Stimulated activated CD8-positive, alpha-beta memory T cell treated with anti-CD3 and anti-CD28 coated beads, Interleukin-7, amount 100 ng/mL, for 1 hour (primary cell): ENCODE measurements at regions not wholly inside any gene's neighbourhood (a gene's known extent, or its start where the extent isn't known, plus 50 kb on each side); places are given as distances from the start of the nearest gene placed in this dataset.
"Not testable (repeated sequence)": the region's sequence is repeated elsewhere in the genome, so short reads cannot be mapped to it uniquely, and the experiment has no call there.

Experiments used
- DNase-seq, 2 donors: peaks; one replicate each; pipeline ENCODE4 v3.0.0-alpha.2; 2020; ENCODE audit warnings: low read depth in 2 of 2

- DNase-seq, result no peak
These were observed 147.8 kb upstream of the BCOR start for GRCh38 chrX:40245488-40246071.

- no peak for DNase-seq
These were observed 147.2 kb upstream of the BCOR start for GRCh38 chrX:40244980-40245379.

- no peak for DNase-seq
These were observed 146.2 kb upstream of the BCOR start for GRCh38 chrX:40243755-40244515.

GRCh38 chrX:40240844-40241243 lies 143.1 kb upstream of the BCOR start:
- DNase-seq, result no peak

GRCh38 chrX:40237731-40238178 lies 140.0 kb upstream of the BCOR start:
- DNase-seq, result no peak

DNA sequence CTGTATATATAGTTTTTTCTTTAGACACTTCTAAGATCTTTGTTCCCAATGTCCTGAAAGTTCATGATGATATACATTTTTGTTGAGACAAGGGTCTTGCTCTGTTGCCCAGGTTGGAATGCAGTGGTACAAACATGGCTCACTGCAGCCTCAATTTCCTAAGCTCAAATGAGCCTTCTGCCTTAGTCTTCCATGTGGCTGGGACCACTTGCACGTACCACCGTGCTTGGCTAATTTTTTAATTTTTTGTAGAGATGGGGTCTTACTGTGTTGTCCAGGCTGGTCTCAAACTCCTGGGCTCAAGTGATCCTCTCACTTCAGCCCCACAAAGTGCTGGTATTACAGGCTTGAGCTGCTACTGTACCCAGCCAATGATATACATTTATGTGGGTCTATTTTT lies 132.9 kb upstream of the BCOR start:
- DNase-seq, result no peak

GRCh38 chrX:40227125-40227524 lies 129.4 kb upstream of the BCOR start:
- no peak for DNase-seq

DNA sequence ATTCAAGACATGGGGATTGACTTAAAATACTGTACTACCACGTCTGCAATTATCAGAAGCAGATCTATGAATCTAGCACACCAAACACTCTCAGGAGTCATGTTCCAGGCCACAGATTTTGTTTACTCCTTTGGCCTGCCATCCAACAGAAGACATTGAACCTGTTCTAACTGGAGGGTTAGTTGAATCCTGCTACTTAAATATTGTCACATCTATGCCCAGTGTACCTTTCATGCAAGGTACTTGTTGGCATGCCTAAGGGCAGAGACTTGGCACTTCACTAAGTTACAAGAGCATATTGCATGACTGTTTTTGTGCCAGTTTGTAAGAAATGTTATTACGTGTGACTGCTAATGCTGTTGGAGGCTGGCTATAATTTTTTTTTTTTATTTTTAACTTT lies 126.9 kb upstream of the BCOR start:
- DNase-seq, result no peak

DNA sequence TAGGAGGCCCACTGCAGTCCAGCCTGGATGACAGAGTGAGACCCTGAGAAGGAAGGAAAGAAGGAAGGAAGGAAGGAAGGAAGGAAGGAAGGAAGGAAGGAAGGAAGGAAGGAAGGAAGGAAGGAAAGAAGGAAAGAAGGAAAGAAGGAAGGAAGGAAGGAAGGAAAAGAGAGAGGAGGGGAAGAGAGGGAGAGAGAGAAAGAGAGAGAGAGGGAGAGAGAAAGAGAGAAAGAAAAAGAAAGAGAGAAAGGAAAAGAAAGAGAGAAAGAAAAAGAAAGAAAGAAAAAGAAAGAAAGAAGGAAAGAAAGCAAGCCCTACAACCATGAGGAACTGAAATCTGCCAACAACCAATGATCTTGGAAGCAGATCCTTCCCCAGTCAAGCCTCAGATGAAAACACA lies 124.9 kb upstream of the BCOR start:
- not testable (repeated sequence) for DNase-seq

DNA sequence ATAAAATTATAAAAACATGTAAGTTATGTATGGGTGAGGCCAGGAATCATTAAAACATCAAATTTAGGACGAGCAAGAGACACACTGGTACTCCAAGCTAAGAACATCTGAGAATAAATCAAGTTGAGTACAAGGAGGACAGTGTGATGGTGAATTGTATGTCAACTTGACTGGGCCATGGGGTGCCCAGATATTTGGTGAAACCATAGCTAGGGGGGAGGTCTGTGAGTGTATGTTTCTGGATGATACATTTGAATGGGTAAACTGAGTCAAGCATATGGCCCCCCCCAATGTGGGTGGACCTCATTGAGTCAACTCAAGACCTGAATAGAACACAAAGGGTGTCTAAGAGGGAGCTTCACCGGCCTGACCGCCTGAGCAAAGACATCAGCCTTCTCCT lies 115.3 kb upstream of the BCOR start:
- DNase-seq, result no peak

GRCh38 chrX:40209951-40210617 lies 112.3 kb upstream of the BCOR start:
- no peak for DNase-seq

DNA sequence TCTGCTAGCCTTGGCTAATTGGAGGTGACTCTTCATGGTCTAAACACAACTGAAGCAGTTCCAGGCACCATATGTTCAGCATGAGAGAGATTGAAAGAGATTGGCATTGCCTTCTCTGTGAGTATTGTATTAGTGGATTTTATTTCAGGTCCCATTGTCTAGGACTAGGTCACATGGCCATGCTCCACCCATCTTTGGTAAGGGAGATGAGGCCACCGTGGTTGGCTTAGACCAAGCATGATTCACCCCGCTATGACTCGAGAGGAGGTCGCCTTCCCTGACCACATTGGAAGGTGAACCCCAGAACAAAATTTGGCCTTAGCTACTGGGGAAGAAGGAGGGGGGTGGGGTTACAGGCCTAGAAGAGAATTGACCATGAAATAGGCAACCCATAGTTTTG lies 109.9 kb upstream of the BCOR start:
- DNase-seq, result no peak

GRCh38 chrX:40205471-40205870 lies 107.7 kb upstream of the BCOR start:
- DNase-seq, result no peak

- DNase-seq, result no peak
These were observed 104.7 kb upstream of the BCOR start for GRCh38 chrX:40202456-40202855.

- DNase-seq, result peak in 1 of 2 donors; percentile 6
These were observed 103.6 kb upstream of the BCOR start for GRCh38 chrX:40201329-40201885.

DNA sequence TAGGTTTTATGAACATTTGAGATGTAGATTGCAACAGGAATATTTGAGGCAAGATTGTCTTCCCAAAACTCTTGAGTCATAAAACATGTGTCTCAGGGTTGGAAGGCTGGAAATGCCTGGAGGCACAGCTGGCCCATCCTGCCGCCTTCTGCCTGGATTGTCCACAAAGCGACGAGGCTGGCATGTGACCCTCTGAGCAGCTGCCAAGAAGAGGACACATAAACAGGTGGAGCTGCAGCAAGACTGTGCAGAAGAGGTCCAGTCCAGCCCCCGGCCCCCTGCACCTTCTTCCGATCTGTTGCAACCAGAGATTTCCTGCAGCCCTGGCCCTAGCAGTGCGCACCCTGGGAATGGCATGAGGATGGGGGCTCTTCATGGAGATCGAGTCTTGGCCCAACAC lies 101.9 kb upstream of the BCOR start:
- DNase-seq, result no peak

DNA sequence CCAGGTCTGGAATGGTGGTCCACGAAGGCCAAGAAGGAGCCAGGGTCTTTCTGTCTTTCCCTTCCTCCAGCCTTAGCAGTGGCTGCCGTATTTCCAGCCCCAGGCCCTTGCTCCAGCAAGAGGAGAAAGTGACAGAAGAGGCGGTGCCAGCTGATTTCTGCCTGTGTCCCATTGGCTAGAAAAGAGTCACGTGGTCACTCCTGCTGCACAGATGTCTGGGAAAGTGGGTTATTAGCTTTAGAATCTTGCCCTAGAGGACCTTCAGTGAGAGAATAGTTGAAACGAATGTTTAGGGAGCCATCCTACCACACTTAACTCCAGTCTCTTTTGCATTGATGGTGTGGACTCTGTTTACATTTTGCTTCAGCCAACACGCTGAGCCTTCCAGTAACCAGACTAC lies 99.3 kb upstream of the BCOR start:
- no peak for DNase-seq

GRCh38 chrX:40195368-40195767 lies 97.6 kb upstream of the BCOR start:
- DNase-seq, result no peak

GRCh38 chrX:40192196-40192595 lies 94.4 kb upstream of the BCOR start:
- no peak for DNase-seq

DNA sequence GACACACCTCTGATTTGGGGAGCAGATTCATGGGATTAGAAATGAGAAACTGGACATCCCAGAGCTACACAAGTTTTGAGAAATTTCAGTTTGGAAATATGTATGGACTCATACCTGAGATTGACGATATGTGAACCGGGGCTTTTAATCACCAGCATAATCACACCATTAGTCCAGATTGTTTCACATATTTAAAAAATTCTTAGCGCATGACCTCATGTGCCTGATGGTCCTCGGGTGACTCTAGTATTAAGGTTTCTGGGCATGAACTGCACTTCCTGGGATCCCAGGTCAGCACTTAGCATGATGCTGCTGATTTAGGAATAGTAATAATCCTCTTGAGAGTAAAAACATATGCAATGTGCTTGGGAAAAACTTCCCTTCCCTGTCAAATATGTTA lies 91.9 kb upstream of the BCOR start:
- DNase-seq, result no peak

- no peak for DNase-seq
These were observed 91.0 kb upstream of the BCOR start for GRCh38 chrX:40188573-40189417.

- no peak for DNase-seq
These were observed 87.2 kb upstream of the BCOR start for GRCh38 chrX:40184968-40185367.
